ENCODE measurements at regions not wholly inside any gene's neighbourhood (a gene's known extent, or its start where the extent isn't known, plus 50 kb on each side); places are given as distances from the start of the nearest gene placed in this dataset.

DNA sequence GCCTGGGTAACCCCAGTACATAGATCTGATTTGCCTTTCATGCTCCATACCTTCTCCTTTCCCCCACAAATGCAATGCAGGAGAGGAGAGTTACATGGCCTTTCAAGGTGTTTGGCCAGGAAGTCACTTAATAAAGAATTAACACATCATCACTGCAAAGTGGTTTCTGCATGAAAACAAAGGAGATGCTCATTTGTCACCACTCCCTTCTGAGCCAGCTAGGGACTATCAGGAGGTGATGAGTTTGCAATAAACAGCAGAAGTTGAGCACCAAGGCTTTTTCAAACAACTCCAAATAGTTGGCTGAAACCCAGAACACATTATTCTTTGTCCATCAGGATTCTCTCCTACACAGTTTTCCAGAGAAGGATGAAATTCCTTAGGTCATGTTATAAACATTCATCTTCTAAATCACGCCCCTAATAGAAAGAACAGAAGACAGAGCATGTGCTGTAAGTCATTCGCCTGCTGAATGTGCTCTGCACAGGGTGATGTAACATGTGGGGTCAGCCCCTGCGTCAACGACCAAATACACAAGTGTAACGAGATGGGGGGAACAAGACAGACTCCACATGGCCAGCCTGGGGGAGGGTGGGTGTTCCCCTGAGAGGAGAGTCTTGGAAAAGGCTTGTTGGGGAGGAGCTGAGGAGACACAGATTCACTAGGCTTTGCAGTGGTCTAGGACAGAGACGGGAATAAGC is 87.3 kb upstream of the RMDN2 start:
- DNase-seq (ENCODE audit: low spot score), result peak; percentile 85

DNA sequence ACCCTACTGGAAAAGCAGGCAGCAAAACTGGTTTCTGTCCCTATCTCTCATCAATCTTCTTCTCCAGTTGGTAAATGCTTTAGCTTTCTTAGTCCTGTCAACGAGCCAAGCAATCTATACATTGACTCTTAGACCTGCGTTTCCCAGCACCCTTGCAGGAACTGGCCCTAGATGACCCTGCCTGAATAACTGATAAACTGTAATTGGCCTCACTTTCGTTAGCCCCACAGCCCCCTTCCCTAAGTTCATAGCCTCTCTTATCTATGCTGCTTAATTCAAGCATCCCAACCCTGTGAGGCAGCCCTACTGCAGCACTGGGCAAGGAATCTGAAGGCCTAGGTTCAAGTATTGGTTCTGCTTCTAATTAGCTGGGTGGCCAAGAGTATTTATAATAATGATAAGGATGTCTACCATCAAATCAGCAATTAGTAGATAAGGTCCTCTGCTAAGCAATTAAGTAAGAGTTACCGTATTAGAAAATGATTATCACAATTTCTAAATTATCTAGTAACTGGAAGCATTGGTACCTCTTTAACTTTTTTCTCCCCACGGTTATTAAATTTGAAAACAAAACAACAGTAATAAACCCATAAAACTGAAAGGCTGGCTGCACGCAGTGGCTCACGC is 86.4 kb upstream of the RMDN2 start:
- DNase-seq (ENCODE audit: low spot score), result peak; percentile 93

DNA sequence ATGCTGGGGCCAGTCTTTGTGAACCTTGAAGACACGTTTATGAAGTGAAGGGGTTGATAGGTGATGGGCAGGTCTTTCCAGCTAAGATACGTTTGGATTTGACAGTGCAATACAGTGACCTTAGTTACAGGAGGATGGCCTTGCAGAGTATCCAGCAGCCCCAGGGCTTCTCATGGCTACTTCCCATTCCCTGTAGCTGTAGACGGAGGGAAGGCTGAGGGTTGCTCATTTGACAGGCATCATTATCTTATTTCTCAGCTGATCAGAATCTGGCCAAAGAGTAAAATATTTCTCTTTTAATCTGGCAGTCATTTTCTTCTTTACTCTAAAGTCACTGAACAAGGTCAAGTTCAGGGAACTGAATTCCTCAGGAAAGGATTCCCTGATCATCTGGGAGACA is 85.1 kb upstream of the RMDN2 start:
- DNase-seq (ENCODE audit: low spot score), result no peak

DNA sequence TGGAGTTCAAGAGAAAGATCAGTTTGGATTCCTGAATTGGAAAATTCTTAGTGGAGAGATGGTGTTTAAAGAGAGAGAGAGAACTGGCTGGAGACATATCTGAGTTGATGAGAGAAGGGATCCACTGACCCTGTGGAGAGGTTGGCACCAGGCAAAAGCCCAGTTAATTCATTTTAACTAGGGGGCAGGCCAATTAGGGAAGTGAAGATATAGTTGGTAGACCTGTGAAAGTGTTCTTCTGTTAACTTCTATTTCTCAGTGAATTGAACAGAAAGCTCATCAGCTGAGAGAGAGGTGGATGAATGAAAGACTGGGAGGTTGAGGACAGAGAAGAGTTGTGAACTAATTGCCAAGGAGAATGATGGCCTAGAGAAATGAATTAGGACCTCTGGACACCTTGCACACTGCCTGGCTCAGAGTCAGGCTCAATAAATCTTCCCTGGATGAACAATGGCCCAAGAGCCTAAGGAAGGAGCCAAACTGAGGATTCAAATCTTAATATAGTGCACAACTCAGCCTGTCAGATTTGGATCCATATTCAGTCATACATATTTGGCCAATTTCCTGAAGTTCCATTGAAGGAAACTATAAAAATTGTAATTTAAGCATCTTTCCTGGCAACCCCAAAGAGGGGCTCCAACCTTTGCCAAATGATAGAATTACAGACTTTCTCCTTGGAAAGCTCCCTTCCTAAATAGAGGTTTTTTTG is 82.2 kb upstream of the RMDN2 start:
- no peak for DNase-seq (ENCODE audit: low spot score)

DNA sequence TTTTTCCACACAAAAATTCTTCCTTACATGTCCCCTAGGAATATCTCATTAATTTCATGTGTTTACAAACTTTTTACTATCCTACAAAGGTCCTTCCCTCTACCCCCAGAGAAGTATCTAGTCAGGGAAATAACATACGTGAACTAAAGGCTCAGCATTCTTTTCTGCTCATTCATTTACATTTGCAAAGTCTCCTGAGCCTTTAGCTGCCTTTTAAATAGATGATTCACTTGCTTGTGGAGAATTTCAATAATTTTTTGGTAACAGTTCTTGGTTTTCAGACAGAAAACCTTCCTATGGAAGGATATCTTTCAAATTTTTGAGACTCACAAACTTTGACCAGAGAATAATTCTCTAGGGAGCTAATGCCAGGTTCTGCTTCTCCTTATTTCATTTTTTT is 81.5 kb upstream of the RMDN2 start:
- no peak for DNase-seq (ENCODE audit: low spot score)

DNA sequence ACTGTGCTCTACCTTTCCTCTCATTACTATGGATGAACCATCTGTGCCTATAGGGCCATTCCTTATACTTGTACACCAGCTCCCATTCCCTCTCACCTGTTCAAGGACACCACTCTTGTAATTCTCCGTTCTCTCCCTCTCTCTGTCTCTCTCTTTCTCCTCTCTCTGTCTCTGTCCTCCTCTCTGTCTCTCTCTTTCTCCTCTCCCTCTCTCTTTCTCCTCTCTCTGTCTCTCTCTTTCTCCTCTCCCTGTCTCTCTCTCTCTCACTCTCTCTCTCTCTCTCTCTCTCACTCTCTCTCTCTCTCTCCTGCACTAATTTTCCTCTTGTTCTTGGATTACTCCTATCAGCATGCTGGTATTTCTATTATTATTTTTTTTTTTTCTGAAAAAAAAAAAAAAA is 78.9 kb upstream of the RMDN2 start:
- no peak for DNase-seq (ENCODE audit: low spot score)

DNA sequence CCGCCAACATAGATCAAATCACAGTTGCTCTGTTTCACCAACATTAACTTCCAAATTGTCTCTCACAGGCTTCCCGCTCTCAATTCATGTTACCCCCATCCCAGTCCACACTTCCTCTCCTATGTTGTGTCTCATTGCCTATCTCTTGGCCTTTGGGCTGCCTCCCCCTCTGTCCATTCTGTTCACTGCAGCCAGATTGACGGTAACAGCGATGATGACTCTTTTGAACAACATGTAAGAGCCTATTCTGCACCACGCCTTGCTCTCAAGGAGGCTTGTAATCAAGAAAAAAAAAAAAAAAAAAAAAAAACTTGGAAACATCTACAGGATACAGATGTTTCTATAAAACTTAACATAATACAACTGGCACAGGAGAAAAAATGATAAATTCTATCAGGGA is 77.3 kb upstream of the RMDN2 start:
- no peak for DNase-seq (ENCODE audit: low spot score)

DNA sequence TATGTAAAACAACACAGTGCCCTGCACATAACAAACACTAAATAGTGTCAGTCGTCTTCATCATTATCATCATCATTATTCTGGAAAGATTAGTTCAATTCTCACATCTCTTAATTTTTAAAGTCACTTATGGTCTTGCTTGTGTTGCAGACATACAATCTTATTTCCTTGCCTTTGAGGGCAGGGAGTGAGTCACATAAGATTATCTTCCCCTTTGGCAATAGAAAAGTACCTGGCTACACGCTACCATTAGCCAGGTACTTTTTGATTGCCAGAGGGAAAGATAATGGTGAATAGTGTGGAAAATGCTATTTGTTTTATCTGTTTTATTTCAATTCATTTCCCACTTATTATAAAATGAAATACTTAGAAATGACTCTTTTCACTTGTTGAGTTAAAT is 76.6 kb upstream of the RMDN2 start:
- DNase-seq (ENCODE audit: low spot score), result no peak

DNA sequence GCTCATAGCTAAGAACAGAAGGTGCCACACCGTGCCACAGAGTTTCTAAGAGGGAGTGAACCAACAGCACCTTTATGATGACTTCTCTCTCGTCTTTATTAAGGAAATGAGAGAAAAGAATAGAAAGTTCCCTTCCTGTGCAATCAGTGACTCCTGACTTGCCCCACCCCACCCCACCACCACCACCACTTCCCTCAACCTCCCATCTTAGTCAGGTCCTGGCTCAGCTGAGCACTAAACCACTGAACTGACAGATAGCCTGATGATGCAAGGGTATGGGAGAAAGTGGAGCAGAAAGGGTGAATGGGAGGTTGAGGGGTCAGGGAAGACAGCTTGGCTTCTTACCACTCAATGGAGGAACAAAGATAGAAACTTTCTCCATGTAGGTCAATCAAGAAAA is 75.2 kb upstream of the RMDN2 start:
- DNase-seq (ENCODE audit: low spot score), result no peak

DNA sequence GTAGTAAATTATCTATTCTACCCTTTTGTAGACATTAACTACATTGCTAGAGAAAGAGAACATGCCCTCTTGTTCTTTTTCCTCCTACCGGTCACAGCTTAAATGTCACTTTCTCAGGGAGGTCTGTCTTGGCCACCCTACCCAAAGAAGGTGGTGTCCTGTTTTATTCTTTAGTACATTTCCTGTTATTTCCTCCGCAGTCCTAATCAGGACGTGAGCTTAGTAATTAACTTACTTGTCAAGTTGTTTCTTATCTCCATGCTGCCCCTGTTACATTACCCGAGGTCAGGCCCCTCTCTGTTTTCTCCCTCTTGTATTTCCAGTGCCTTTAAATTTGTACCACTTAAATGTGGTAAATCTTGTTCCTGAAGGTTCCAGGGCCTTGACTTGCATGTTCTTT is 73.7 kb upstream of the RMDN2 start:
- DNase-seq (ENCODE audit: low spot score), result peak; percentile 56

DNA sequence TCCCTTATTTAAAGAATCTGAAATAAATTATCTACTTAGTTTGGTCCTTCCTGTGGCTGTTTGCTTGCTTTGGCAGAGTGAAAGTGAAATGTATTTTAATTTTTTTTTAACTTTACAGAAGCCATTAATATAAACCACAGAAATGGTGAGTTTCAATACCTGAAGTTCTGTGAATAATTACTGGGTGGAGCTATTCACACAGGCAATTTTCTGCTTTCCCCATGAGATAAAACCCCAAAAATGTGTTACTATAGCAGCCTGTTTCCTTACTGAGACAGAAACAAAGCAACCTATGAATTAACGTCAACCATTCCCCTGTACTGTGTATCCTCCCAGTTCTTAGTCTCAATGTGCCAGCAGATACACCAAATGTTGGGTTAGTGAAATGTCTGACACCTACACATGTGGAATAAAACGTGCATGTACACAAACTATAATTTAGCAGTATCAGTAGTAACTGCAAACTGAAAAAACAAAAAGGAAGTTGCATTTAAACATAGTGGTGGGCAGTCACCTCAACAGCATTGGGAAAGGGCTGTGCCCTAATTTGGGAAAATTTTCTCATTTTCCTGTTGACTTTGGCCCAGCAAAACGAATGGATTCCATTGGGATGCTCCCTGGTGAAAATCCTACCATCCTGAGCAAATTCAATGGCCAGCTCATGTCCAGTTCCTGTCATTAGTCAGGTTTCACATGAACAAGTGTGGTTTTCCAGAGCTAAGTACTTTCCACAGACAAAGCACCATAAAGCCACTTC is 73.1 kb upstream of the RMDN2 start:
- no peak for DNase-seq (ENCODE audit: low spot score)

DNA sequence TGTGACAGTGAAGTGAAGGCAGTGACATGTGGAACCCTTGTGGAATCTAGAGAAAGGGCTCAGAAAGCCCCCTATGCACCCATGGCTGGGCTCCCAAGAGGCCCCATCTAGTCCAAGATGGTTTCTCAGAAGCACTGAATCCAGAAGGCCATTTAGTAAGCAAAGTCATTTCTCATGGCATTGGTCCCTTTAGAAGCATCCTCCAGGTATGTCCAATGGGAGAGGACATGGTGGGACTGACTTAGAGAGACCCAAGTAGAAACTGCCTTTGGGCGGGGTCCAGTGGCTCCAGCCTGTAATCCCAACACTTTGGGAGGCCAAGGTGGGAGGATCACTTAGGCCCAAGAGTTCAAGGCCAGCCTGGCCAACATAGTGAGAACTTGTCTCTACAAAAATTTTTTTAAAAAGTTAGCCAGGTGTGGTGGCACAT is 72.5 kb upstream of the RMDN2 start:
- no peak for DNase-seq (ENCODE audit: low spot score)

DNA sequence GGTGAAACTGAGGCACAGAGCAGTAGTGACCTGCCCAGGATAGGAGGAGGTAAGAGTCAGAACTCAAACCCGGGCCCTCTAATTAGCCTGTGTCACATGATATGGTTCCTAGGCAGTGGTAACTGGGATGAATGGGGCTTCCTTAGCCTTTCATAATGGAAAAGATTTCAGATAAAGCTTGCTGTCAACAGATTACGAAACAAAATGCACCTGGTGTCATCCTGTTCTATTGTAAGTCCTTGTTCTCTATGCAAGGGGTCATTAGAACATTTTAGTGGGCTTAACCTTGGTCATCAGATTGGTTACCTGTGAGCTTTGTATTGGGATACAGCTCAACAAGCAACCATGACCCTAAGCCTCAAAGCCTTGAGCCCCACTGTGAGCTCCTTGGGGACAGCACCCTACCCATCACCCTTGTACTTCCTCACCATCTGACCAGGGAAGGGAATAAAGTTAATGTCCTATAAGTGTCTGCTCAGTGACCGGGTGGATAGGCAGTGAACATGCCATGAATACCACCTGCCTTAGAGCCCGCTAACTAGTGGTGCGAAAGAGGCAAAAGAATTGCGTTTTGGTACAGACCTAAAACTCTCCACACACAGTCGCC is 70.3 kb upstream of the RMDN2 start:
- DNase-seq (ENCODE audit: low spot score), result peak; percentile 32

DNA sequence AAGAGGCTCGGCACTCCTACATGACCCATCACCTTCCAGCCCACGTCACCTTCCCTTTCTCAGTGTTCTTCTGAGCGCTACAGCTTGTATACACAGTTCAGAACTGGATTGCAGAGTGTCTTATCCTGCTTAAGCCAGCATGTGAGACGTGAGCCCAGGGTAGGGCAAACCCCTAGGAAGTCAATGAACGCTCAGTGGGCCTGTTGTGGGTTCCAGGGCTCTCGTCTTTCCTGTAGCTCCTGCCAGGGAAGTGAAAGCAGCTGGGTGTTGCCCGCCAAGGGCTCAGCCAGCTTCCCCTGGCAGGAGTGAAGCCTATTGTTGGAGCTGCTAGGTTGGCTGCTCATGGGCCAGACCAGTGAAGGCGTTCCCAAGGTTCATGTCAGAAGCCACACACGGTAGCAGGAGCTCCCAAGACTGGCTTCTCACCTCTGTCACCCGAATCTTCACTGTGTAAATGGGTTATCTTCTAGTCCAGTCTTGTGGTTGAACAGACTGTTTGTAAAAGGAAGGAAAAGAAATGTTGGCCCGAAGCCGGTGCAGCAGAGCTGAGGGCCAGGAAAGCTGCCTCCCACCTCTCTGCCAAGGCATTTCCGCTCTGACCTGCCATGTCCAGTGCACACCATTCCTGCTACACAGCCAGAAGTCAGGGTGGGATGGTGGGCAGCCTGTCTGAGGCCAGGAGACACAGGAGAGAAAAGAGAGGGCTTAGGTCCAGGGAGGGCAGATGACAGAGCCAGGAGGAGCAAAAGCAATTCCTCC is 69.6 kb upstream of the RMDN2 start:
- no peak for DNase-seq (ENCODE audit: low spot score)

DNA sequence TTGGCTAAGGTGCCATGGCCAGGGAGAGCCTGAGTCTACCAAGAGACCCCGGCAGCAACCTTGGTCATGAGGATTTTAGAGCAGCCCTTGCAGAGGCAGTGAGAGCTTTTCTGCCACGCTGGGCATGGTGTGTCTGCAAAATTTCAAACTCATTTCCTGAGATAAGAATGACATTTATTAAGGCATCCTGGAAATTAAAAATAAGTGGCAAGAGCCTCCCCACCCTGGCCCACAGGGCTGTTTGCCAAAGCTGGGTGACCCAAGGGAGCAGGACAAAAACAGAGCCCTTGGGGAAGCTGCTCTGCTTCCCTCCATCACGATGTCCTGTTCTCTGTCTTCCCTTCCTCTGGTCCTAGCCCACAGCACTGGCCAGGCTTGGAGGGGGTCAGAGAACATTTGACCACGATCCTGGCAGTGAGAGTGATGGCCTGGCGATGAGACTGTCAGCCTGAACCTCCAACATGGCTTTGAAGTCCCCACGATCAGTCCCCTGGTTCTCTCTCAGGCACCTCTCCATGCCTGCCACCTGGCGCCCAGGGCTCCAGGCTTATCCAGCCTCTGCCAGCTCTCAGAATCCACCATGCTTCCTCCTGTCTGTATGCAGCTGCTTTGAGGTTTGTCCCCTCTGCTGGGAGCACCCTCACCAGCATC is 68.9 kb upstream of the RMDN2 start:
- DNase-seq (ENCODE audit: low spot score), result peak; percentile 98

DNA sequence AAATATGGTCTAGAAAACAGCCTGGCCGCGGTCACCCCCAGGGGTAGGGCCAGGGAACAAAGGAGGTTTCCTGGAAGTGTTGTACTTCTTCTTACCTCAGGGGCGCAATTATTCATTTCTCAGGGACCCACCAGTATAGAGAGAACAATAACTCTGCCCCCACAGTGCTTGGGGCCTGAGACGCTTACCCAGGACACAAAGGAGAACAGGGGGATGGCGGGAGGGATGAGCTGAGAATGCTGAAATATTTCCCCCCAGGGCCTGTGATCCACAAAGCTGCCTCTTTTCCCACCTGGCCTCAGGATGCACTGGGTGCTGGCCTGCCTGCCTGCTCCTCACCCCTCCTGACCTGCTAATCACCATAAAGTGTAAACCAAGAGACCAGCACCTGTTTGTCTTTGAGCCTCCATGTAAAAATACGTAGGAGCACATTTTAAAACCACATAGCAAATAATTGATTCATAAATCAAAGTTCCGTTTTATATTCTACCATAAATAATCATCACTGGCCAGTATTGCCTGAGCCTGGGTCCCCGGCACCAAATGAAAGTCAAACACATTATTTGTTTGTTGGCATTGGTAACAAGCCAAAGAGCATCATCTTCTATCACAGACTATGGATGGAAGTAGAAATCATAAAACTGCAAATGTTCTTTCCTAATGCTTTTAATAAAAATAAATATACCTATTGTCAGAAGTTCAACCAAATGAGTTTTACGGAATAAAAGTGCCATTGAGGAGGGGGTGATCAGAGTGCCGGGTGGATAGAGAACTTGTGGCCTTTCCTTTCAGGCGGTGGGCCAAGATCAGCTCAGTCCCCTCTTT is 67.3 kb upstream of the RMDN2 start:
- no peak for DNase-seq (ENCODE audit: low spot score)

DNA sequence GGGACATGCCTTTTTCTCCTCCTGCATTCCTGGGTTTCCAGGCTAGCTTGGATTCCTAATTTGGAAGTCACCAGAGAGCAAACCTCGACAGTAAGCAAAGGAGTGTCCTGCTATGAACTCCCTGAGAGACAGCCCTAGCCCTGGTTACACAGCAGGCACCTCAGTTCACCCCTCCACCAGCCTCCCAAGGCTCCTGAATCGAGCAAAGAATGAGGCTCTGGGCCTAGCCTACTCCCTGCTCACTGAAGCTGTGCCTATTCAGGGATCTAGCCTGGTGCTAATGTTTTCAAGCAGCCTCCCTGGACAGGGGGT is 66.7 kb upstream of the RMDN2 start:
- DNase-seq (ENCODE audit: low spot score), result no peak

DNA sequence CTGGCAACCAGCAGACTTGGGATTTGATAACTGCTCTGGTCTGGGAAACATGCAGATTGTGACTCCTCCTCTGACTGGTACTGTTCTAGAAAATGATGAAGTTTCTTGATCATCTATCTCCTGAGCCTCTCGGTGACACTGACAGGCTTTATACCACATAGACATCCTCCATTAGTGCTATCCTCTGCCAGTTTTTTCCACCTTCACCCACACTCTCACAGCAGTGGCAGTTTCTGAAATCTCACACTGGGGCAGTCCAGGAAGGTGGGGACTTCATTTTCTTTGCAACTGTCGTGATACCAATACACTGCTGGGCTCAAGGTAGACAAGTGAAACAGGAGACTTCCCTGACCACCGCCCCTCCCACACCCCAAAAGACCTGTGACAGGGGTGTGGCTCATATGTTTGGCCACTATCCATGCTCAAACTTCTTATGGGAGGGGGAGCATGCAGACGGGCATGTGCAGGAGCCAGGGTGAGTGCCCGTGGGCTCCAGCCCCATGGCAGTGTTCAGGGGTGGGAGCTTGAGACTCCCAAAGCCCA is 66.3 kb upstream of the RMDN2 start:
- no peak for DNase-seq (ENCODE audit: low spot score)

DNA sequence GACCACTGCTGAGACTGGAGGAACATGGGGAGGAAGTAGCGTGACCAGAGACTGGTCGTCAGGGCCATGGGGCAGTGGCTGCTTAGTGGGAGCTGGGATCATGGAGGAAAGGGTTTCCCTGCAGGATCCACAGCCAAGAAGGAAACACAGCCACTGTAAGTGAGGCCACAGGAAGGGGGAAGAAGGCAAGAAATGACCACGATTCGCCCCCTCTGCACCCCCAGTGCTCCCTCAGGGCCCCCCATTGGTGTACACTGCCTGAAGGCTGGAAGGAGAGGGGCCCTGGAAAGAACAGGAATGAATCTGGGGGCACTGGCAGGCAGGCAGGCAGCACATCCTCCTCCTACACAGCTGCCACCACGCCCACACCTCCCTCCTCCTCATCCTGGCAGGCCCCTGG is 62.5 kb upstream of the RMDN2 start:
- no peak for DNase-seq (ENCODE audit: low spot score)

DNA sequence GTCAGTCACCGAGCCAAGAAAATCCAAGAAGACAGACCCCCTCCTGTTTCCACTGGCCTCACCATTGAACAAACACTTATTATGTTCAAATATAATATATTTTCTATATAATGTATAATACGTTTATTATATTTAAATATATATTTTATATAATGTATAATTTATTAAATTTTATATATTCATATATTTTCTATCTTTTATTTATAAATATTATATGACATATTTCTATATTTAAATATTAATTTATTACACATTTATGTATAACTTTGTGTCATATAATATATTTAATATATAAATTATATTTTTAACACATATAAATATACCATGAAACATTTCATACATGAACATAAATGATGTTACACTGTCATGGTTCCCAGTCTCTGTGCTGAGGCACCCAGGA is 60.9 kb upstream of the RMDN2 start:
- no peak for DNase-seq (ENCODE audit: low spot score)

Measured in SK-N-DZ (cell line).